ENCODE measurements at regions not wholly inside any gene's neighbourhood (a gene's known extent, or its start where the extent isn't known, plus 50 kb on each side); places are given as distances from the start of the nearest gene placed in this dataset.

GRCh38 chr11:121723246-121723741 lies 270.5 kb upstream of the SORL1-AS1 start:
- intact Hi-C loops (cut with micrococcal nuclease) = no loop called here
- no peak for DNase-seq
- no peak overlapping the region for H3K27ac ChIP-seq (ENCODE audit: low read depth, low read length)
- H3K9me3 Mint-ChIP-seq = peaks cover 0 to 6% (median 3%) of the 10 kb centered on the region in 8 donors
- H3K4me3 ChIP-seq (ENCODE audit: low read length in 2 of 2) = no peak overlapping the region
- H3K27me3 Mint-ChIP-seq = peaks cover 12 to 18% of the 10 kb centered on the region in 2 donors
- no peaks in the 10 kb centered on the region for H3K4me1 ChIP-seq (ENCODE audit: insufficient read depth, low read length)
- ChIA-PET POLR2A (ENCODE audit: partially characterized antibody) (no interaction called here), CTCF (ENCODE audit: partially characterized antibody) (no interaction called here)
- peaks cover 0 to 4% (median under 1%) of the 10 kb centered on the region in 4 donors for H3K4me1 Mint-ChIP-seq
- peaks cover 1 to 3% of the 10 kb centered on the region in 2 donors for H3K36me3 Mint-ChIP-seq
- no peak overlapping the region for H3K27ac Mint-ChIP-seq
- no peaks in the 10 kb centered on the region for H3K9me3 ChIP-seq (ENCODE audit: control insufficient read depth in 1 of 2, low read length in 2 of 2)
- H3K27me3 ChIP-seq (ENCODE audit: insufficient read depth, low read length) = no peaks in the 10 kb centered on the region
- H3K4me3 Mint-ChIP-seq = no peak overlapping the region
- no peaks in the 10 kb centered on the region for H3K36me3 ChIP-seq (ENCODE audit: insufficient read depth, low read length)

- Mint-ChIP-seq H3K4me3 (peak overlapping the region in 2 of 8 donors; percentile 15 to 54), H3K27ac (no peak overlapping the region), H3K27me3 (peaks cover 13 to 21% of the 10 kb centered on the region in 2 donors), H3K36me3 (peaks cover 1 to 3% of the 10 kb centered on the region in 2 donors), H3K9me3 (peaks cover 0 to 6% (median 3%) of the 10 kb centered on the region in 8 donors), H3K4me1 (peaks cover 0 to 4% (median under 1%) of the 10 kb centered on the region in 4 donors)
- intact Hi-C loops (cut with micrococcal nuclease) = no loop called here
- no peaks in the 10 kb centered on the region for H3K36me3 ChIP-seq (ENCODE audit: insufficient read depth, low read length)
- H3K27me3 ChIP-seq (ENCODE audit: insufficient read depth, low read length) = no peaks in the 10 kb centered on the region
- no peak overlapping the region for H3K27ac ChIP-seq (ENCODE audit: low read depth, low read length)
- H3K9me3 ChIP-seq (ENCODE audit: control insufficient read depth in 1 of 2, low read length in 2 of 2) = no peaks in the 10 kb centered on the region
- DNase-seq = no peak
- POLR2A ChIA-PET (ENCODE audit: partially characterized antibody) = no interaction called here
- no peaks in the 10 kb centered on the region for H3K4me1 ChIP-seq (ENCODE audit: insufficient read depth, low read length)
- CTCF ChIA-PET (ENCODE audit: partially characterized antibody) = no interaction called here
- no peak overlapping the region for H3K4me3 ChIP-seq (ENCODE audit: low read length in 2 of 2)
Observed at GRCh38 chr11:121722431-121723245, 269.9 kb upstream of the SORL1-AS1 start.

GRCh38 chr11:121721961-121722360 lies 269.2 kb upstream of the SORL1-AS1 start:
- H3K4me3 ChIP-seq (ENCODE audit: low read length in 2 of 2) = no peak overlapping the region
- H3K4me1 Mint-ChIP-seq = peaks cover 0 to 4% (median under 1%) of the 10 kb centered on the region in 4 donors
- intact Hi-C loops (cut with micrococcal nuclease) = no loop called here
- no peak overlapping the region for H3K27ac Mint-ChIP-seq
- CTCF ChIA-PET (ENCODE audit: partially characterized antibody) = no interaction called here
- no peak for DNase-seq
- peaks cover 0 to 8% (median 3%) of the 10 kb centered on the region in 8 donors for H3K9me3 Mint-ChIP-seq
- no peaks in the 10 kb centered on the region for H3K27me3 ChIP-seq (ENCODE audit: insufficient read depth, low read length)
- H3K4me1 ChIP-seq (ENCODE audit: insufficient read depth, low read length) = no peaks in the 10 kb centered on the region
- H3K36me3 ChIP-seq (ENCODE audit: insufficient read depth, low read length) = no peaks in the 10 kb centered on the region
- H3K4me3 Mint-ChIP-seq = no peak overlapping the region
- H3K36me3 Mint-ChIP-seq = peaks cover 1 to 3% of the 10 kb centered on the region in 2 donors
- H3K27ac ChIP-seq (ENCODE audit: low read depth, low read length) = no peak overlapping the region
- H3K9me3 ChIP-seq (ENCODE audit: control insufficient read depth in 1 of 2, low read length in 2 of 2) = no peaks in the 10 kb centered on the region
- peaks cover 14 to 22% of the 10 kb centered on the region in 2 donors for H3K27me3 Mint-ChIP-seq
- POLR2A ChIA-PET (ENCODE audit: partially characterized antibody) = no interaction called here

GRCh38 chr11:121721448-121721847 lies 268.7 kb upstream of the SORL1-AS1 start:
- H3K4me3 Mint-ChIP-seq = no peak overlapping the region
- no peaks in the 10 kb centered on the region for H3K4me1 ChIP-seq (ENCODE audit: insufficient read depth, low read length)
- no peaks in the 10 kb centered on the region for H3K36me3 ChIP-seq (ENCODE audit: insufficient read depth, low read length)
- H3K9me3 Mint-ChIP-seq = peaks cover 0 to 8% (median 3%) of the 10 kb centered on the region in 8 donors
- ChIA-PET POLR2A (ENCODE audit: partially characterized antibody) (no interaction called here), CTCF (ENCODE audit: partially characterized antibody) (no interaction called here)
- H3K4me3 ChIP-seq (ENCODE audit: low read length in 2 of 2) = no peak overlapping the region
- H3K27me3 ChIP-seq (ENCODE audit: insufficient read depth, low read length) = no peaks in the 10 kb centered on the region
- no peak overlapping the region for H3K27ac ChIP-seq (ENCODE audit: low read depth, low read length)
- H3K27ac Mint-ChIP-seq = no peak overlapping the region
- peaks cover 14 to 22% of the 10 kb centered on the region in 2 donors for H3K27me3 Mint-ChIP-seq
- no peak for DNase-seq
- H3K36me3 Mint-ChIP-seq = peaks cover 1 to 3% of the 10 kb centered on the region in 2 donors
- H3K4me1 Mint-ChIP-seq = peaks cover 0 to 4% (median under 1%) of the 10 kb centered on the region in 4 donors
- intact Hi-C loops (cut with micrococcal nuclease) = no loop called here
- no peaks in the 10 kb centered on the region for H3K9me3 ChIP-seq (ENCODE audit: control insufficient read depth in 1 of 2, low read length in 2 of 2)

- CTCF ChIA-PET (ENCODE audit: partially characterized antibody) = no interaction called here
- H3K4me3 ChIP-seq (ENCODE audit: low read length in 2 of 2) = no peak overlapping the region
- H3K36me3 Mint-ChIP-seq = peaks cover 1 to 7% of the 10 kb centered on the region in 2 donors
Observed at GRCh38 chr11:121717296-121717695, 264.5 kb upstream of the SORL1-AS1 start.

GRCh38 chr11:121716060-121716459 lies 263.3 kb upstream of the SORL1-AS1 start:
- POLR2A ChIA-PET (ENCODE audit: partially characterized antibody) = no interaction called here
- intact Hi-C loops (cut with micrococcal nuclease) = no loop called here
- no peak overlapping the region for H3K4me3 Mint-ChIP-seq
- Histone ChIP-seq H3K36me3 (ENCODE audit: insufficient read depth, low read length) (no peaks in the 10 kb centered on the region), H3K27ac (ENCODE audit: low read depth, low read length) (no peak overlapping the region), H3K27me3 (ENCODE audit: insufficient read depth, low read length) (no peaks in the 10 kb centered on the region), H3K4me1 (ENCODE audit: insufficient read depth, low read length) (no peaks in the 10 kb centered on the region), H3K4me3 (ENCODE audit: low read length in 2 of 2) (no peak overlapping the region), H3K9me3 (ENCODE audit: control insufficient read depth in 1 of 2, low read length in 2 of 2) (no peaks in the 10 kb centered on the region)
- peaks cover 1 to 7% of the 10 kb centered on the region in 2 donors for H3K36me3 Mint-ChIP-seq
- DNase-seq = no peak
- CTCF ChIA-PET (ENCODE audit: partially characterized antibody) = no interaction called here
- H3K9me3 Mint-ChIP-seq = peaks cover 0 to 8% (median 3%) of the 10 kb centered on the region in 8 donors
- no peak overlapping the region for H3K27ac Mint-ChIP-seq
- no peaks in the 10 kb centered on the region for H3K4me1 Mint-ChIP-seq
- peaks cover 16 to 18% of the 10 kb centered on the region in 2 donors for H3K27me3 Mint-ChIP-seq

More at GRCh38 chr11:121717296-121717695, 264.5 kb upstream of the SORL1-AS1 start:
- H3K4me1 Mint-ChIP-seq = peaks cover 0 to 1% (median 0%) of the 10 kb centered on the region in 4 donors
- Histone ChIP-seq H3K27me3 (ENCODE audit: insufficient read depth, low read length) (no peaks in the 10 kb centered on the region), H3K9me3 (ENCODE audit: control insufficient read depth in 1 of 2, low read length in 2 of 2) (no peaks in the 10 kb centered on the region), H3K27ac (ENCODE audit: low read depth, low read length) (no peak overlapping the region), H3K4me1 (ENCODE audit: insufficient read depth, low read length) (no peaks in the 10 kb centered on the region), H3K36me3 (ENCODE audit: insufficient read depth, low read length) (no peaks in the 10 kb centered on the region)
- H3K9me3 Mint-ChIP-seq = peaks cover 0 to 8% (median 4%) of the 10 kb centered on the region in 8 donors
- intact Hi-C loops (cut with micrococcal nuclease) = no loop called here
- no peak overlapping the region for H3K27ac Mint-ChIP-seq
- H3K4me3 Mint-ChIP-seq = no peak overlapping the region
- DNase-seq = no peak
- POLR2A ChIA-PET (ENCODE audit: partially characterized antibody) = no interaction called here
- H3K27me3 Mint-ChIP-seq = peaks cover 16 to 18% of the 10 kb centered on the region in 2 donors

GRCh38 chr11:121715405-121715804 lies 262.6 kb upstream of the SORL1-AS1 start:
- CTCF ChIA-PET (ENCODE audit: partially characterized antibody) = no interaction called here
- H3K27ac ChIP-seq (ENCODE audit: low read depth, low read length) = no peak overlapping the region

More at GRCh38 chr11:121715405-121715804, 262.6 kb upstream of the SORL1-AS1 start:
- H3K27me3 ChIP-seq (ENCODE audit: insufficient read depth, low read length) = no peaks in the 10 kb centered on the region
- H3K4me3 Mint-ChIP-seq = no peak overlapping the region
- POLR2A ChIA-PET (ENCODE audit: partially characterized antibody) = no interaction called here
- H3K9me3 ChIP-seq (ENCODE audit: control insufficient read depth in 1 of 2, low read length in 2 of 2) = no peaks in the 10 kb centered on the region
- no peaks in the 10 kb centered on the region for H3K4me1 Mint-ChIP-seq
- DNase-seq = no peak
- peaks cover 12 to 15% of the 10 kb centered on the region in 2 donors for H3K27me3 Mint-ChIP-seq
- no peaks in the 10 kb centered on the region for H3K4me1 ChIP-seq (ENCODE audit: insufficient read depth, low read length)
- H3K4me3 ChIP-seq (ENCODE audit: low read length in 2 of 2) = no peak overlapping the region
- peaks cover 1 to 7% of the 10 kb centered on the region in 2 donors for H3K36me3 Mint-ChIP-seq
- H3K9me3 Mint-ChIP-seq = peaks cover 0 to 5% (median under 1%) of the 10 kb centered on the region in 8 donors
- no peak overlapping the region for H3K27ac Mint-ChIP-seq
- intact Hi-C loops (cut with micrococcal nuclease) = no loop called here
- no peaks in the 10 kb centered on the region for H3K36me3 ChIP-seq (ENCODE audit: insufficient read depth, low read length)
